Mucosa of rectum (tissue), 2 donors: ENCODE measurements at regions not wholly inside any gene's neighbourhood (a gene's known extent, or its start where the extent isn't known, plus 50 kb on each side); places are given as distances from the start of the nearest gene placed in this dataset.

Source experiments
- H3K27ac ChIP-seq, 2 donors: one replicate each; pipeline ENCODE4 v1.7.0; 2013; ENCODE audit warnings: inconsistent platforms in 2 of 2, low read depth in 2 of 2, low read length in 2 of 2
- H3K27me3 ChIP-seq, 2 donors: one replicate each; pipeline ENCODE4 v1.7.0; 2013; ENCODE audit warnings: low read length in 2 of 2; ENCODE audit not compliant: control insufficient read depth in 2 of 2, insufficient read depth in 2 of 2
- H3K36me3 ChIP-seq, 2 donors: one replicate each; pipeline ENCODE4 v1.7.0; 2013; ENCODE audit warnings: low read length in 2 of 2; ENCODE audit not compliant: control insufficient read depth in 2 of 2, insufficient read depth in 2 of 2
- H3K4me1 ChIP-seq, 2 donors: one replicate each; pipeline ENCODE4 v1.7.0; 2013; ENCODE audit warnings: low read length in 2 of 2, mild to moderate bottlenecking in 1 of 2; ENCODE audit not compliant: control insufficient read depth in 2 of 2, insufficient read depth in 2 of 2
- H3K4me3 ChIP-seq, 2 donors: one replicate each; pipeline ENCODE4 v1.7.0; 2013; ENCODE audit warnings: low read length in 2 of 2
- H3K9ac ChIP-seq, 2 donors: one replicate each; pipeline ENCODE4 v1.7.0; 2013; ENCODE audit warnings: low read length in 2 of 2, low read depth in 1 of 2, mild to moderate bottlenecking in 1 of 2
- H3K9me3 ChIP-seq, 2 donors: one replicate each; pipeline ENCODE4 v1.7.0; 2013; ENCODE audit warnings: low read length in 2 of 2; ENCODE audit not compliant: control insufficient read depth in 2 of 2
- donor health status: healthy.
- donor health status: Normal muscosa, but diverticular disease.

DNA sequence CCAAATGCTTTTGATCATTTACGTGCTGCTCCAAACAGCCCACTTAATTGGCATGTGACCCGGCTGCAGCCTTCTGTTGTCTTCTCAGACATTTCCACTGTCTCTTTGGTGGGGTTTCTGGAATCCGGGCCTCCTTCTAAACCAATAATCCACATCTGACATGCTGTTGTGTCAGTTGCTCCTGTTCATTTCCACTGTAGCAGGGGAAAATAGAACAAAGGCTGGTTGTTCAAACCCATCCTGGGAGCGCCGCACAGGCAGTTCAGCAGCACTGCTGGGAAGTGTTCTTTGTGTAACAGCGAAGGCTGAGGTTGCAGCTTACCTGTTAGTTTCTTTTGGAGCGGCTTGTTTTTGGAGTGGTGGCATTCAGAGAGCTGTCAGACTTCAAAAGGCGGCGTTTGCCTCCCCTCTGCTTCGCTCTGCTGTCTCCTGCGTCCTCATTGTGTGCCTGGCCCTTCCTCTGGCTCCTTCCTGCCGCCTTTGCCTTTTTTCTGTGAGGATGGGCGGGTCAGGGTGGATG, 149.4 kb downstream of the SNX10 start:
- no peak overlapping the region for H3K9ac ChIP-seq
- no peak overlapping the region for H3K27ac ChIP-seq
- no peaks in the 10 kb centered on the region for H3K9me3 ChIP-seq
- H3K27me3 ChIP-seq = no peaks in the 10 kb centered on the region
- H3K36me3 ChIP-seq = no peaks in the 10 kb centered on the region
- H3K4me3 ChIP-seq = no peak overlapping the region
- H3K4me1 ChIP-seq = no peaks in the 10 kb centered on the region

GRCh38 chr7:26441611-26442277, 150.1 kb downstream of the SNX10 start:
- no peak overlapping the region for H3K27ac ChIP-seq
- no peaks in the 10 kb centered on the region for H3K9me3 ChIP-seq
- H3K9ac ChIP-seq = no peak overlapping the region
- H3K27me3 ChIP-seq = no peaks in the 10 kb centered on the region
- no peaks in the 10 kb centered on the region for H3K36me3 ChIP-seq
- no peak overlapping the region for H3K4me3 ChIP-seq
- H3K4me1 ChIP-seq = no peaks in the 10 kb centered on the region

DNA sequence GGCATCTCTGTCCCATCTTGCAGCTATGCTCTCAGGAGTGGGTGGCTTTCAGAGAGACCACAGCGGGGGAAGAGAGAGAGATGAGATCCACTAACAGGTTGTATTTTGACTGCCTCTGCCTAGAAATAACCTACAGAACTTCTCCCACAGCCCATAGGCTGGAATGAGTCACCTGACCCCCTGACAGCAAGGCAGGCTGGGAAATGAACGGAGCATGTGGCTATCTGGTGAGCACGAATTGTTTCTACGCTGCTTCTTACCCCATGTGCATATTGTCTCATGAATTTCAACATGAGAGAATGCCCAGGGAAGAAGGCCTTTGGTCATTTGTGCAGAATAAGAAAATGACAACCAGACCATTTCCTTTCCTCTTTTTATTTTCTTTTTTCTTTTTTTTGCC, 151.3 kb downstream of the SNX10 start:
- no peak overlapping the region for H3K27ac ChIP-seq
- no peaks in the 10 kb centered on the region for H3K27me3 ChIP-seq
- no peak overlapping the region for H3K9ac ChIP-seq
- no peaks in the 10 kb centered on the region for H3K4me1 ChIP-seq
- H3K4me3 ChIP-seq = no peak overlapping the region
- no peaks in the 10 kb centered on the region for H3K36me3 ChIP-seq
- no peaks in the 10 kb centered on the region for H3K9me3 ChIP-seq

GRCh38 chr7:26443751-26444150, 152.1 kb downstream of the SNX10 start:
- H3K4me3 ChIP-seq = no peak overlapping the region
- H3K27ac ChIP-seq = no peak overlapping the region
- H3K9ac ChIP-seq = no peak overlapping the region
- no peaks in the 10 kb centered on the region for H3K9me3 ChIP-seq
- H3K36me3 ChIP-seq = no peaks in the 10 kb centered on the region
- no peaks in the 10 kb centered on the region for H3K27me3 ChIP-seq
- no peaks in the 10 kb centered on the region for H3K4me1 ChIP-seq

GRCh38 chr7:26444555-26444954, 152.9 kb downstream of the SNX10 start:
- H3K36me3 ChIP-seq = no peaks in the 10 kb centered on the region
- H3K9me3 ChIP-seq = no peaks in the 10 kb centered on the region
- H3K27me3 ChIP-seq = no peaks in the 10 kb centered on the region
- H3K4me3 ChIP-seq = no peak overlapping the region
- H3K4me1 ChIP-seq = no peaks in the 10 kb centered on the region
- no peak overlapping the region for H3K27ac ChIP-seq
- no peak overlapping the region for H3K9ac ChIP-seq

- Histone ChIP-seq H3K9ac (no peak overlapping the region), H3K36me3 (no peaks in the 10 kb centered on the region), H3K4me3 (no peak overlapping the region), H3K4me1 (no peaks in the 10 kb centered on the region), H3K27me3 (no peaks in the 10 kb centered on the region), H3K9me3 (no peaks in the 10 kb centered on the region), H3K27ac (no peak overlapping the region)
Observed at GRCh38 chr7:26447116-26447515, 155.5 kb downstream of the SNX10 start.

DNA sequence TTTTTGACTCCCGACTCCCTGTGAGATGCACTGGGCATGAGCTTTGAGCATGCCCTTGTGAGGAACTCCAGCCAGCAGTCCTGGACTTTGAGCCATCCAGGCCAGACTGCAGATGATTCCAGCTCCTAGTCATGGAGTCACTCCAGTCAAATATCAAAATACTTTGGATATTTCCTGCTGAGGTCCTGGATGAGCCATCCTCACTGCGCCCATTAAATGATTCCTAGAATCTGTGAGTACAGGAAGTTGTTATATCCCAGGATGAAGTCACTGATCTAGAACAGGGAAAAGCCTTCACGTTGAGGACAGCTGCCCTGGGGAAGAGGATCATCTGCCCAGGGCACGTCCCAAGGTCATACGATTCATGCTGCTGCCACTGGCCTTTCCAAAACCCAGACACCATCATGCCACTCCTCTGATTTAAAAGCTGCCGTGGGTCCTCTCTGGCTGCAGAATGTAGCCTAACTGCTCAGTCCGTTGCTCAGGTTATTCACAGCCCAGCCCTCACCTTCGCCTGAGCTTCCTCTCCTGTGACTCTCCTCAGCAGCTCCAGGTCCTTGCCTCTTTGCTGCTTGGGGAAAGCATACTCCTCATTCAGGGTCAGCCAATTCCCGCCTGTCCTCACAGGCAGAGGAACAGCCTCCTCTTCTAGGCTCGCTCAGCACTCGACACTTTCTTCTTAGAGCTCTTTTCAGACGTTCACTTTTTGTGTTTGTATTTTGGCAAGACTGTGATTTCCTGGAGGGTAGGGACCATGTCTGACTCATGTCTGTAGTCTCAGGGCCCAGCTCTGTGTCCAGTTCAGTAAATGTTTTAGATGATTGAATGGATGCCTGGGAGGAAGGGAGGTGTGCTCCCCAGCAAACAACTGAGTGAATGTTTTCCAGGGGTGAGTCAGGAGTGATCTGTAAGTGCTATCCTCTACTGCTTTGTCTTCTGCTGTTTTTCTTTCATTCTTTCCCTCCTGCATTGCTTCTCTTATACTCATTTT, 157.8 kb downstream of the SNX10 start:
- Histone ChIP-seq H3K36me3 (no peaks in the 10 kb centered on the region), H3K9me3 (no peaks in the 10 kb centered on the region), H3K9ac (no peak overlapping the region), H3K27me3 (no peaks in the 10 kb centered on the region), H3K4me3 (no peak overlapping the region), H3K27ac (no peak overlapping the region), H3K4me1 (no peaks in the 10 kb centered on the region)

DNA sequence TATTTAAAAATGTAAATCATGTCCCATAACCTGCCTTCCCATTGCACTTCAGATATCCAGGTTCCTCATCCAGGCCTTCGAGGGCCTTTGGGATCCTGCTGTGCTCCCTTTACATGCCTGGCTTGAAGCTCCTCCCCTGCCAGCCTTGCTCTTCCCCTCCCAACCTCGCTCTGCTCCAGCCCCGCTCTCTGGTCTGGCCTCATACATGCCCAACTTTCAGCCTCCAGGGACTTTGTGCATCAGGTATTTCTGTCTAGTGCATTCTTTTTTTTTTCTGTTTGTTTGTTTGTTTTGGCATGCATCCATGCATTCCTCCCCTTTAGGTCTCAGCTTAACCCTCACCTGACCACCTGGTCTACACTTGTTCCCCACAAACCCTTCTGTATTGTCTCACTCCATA, 160.3 kb downstream of the SNX10 start:
- no peaks in the 10 kb centered on the region for H3K36me3 ChIP-seq
- no peaks in the 10 kb centered on the region for H3K27me3 ChIP-seq
- H3K9me3 ChIP-seq = no peaks in the 10 kb centered on the region
- H3K9ac ChIP-seq = no peak overlapping the region
- no peak overlapping the region for H3K27ac ChIP-seq
- H3K4me3 ChIP-seq = no peak overlapping the region
- no peaks in the 10 kb centered on the region for H3K4me1 ChIP-seq

GRCh38 chr7:26454180-26454579, 162.5 kb downstream of the SNX10 start:
- Histone ChIP-seq H3K4me1 (no peaks in the 10 kb centered on the region), H3K4me3 (no peak overlapping the region), H3K27me3 (no peaks in the 10 kb centered on the region), H3K9me3 (no peaks in the 10 kb centered on the region), H3K9ac (no peak overlapping the region), H3K27ac (no peak overlapping the region), H3K36me3 (no peaks in the 10 kb centered on the region)

GRCh38 chr7:26457696-26458327, 166.2 kb downstream of the SNX10 start:
- Histone ChIP-seq H3K27me3 (no peaks in the 10 kb centered on the region), H3K9ac (no peak overlapping the region), H3K36me3 (no peaks in the 10 kb centered on the region), H3K9me3 (no peaks in the 10 kb centered on the region), H3K4me1 (no peaks in the 10 kb centered on the region), H3K4me3 (no peak overlapping the region), H3K27ac (no peak overlapping the region)
